Tibial artery (tissue), 4 donors: ENCODE measurements at regions not wholly inside any gene's neighbourhood (a gene's known extent, or its start where the extent isn't known, plus 50 kb on each side); places are given as distances from the start of the nearest gene placed in this dataset.

ENCODE experiments used
- DNase-seq, 2 donors: peaks; one replicate each; pipeline ENCODE4 v3.0.0-alpha.2; 2019
- H3K27ac ChIP-seq, 2 donors: fragments of 200-600 bp; sonication (generic) in 1 of 2; 1 replicate in 1 of 2; 2 replicates in 1 of 2; pipeline ENCODE4 v1.5.1; 2018 to 2019; ENCODE audit warnings: mild to moderate bottlenecking in 1 of 2
- H3K27me3 ChIP-seq, 2 donors: fragments of 200-600 bp; sonication (generic) in 1 of 2; one replicate each; pipeline versions ENCODE4 v1.5.1 to v1.6.0; 2016 to 2019
- H3K36me3 ChIP-seq, 3 donors: fragments of 200-600 bp; sonication (generic) in 2 of 3; one replicate each; pipeline ENCODE4 v1.5.1; 2016 to 2019; ENCODE audit warnings: mild to moderate bottlenecking in 2 of 3
- H3K4me1 ChIP-seq, 4 donors: fragments of 200-600 bp; sonication (generic) in 2 of 4; 1 replicate in 3 of 4; 2 replicates in 1 of 4; pipeline ENCODE4 v1.5.1; 2016 to 2019
- H3K4me3 ChIP-seq, 2 donors: fragments of 200-600 bp; sonication (generic) in 1 of 2; 1 replicate in 1 of 2; 2 replicates in 1 of 2; pipeline ENCODE4 v1.5.1; 2018 to 2019; ENCODE audit warnings: mild to moderate bottlenecking in 2 of 2
- H3K9me3 ChIP-seq, 3 donors: fragments of 200-600 bp; sonication (generic) in 1 of 3; one replicate each; pipeline ENCODE4 v1.5.1; 2016 to 2019
- CTCF ChIP-seq, 2 experiments: fragments of 200-600 bp in 1 of 2; fragments of 450-650 bp in 1 of 2; IDR thresholded peaks; one replicate each; pipeline ENCODE4 v1.5.1; 2017 to 2019; ENCODE audit warnings: antibody characterized with exemption in 2 of 2, mild to moderate bottlenecking in 1 of 2, moderate library complexity in 1 of 2
- intact Hi-C: fragments of 100-400 bp; cut with DNase I; formaldehyde crosslinking; loops from one replicate; pipeline ENCODE4 v1.15.0; 2023; ENCODE audit warnings: low total_unique reads

DNA sequence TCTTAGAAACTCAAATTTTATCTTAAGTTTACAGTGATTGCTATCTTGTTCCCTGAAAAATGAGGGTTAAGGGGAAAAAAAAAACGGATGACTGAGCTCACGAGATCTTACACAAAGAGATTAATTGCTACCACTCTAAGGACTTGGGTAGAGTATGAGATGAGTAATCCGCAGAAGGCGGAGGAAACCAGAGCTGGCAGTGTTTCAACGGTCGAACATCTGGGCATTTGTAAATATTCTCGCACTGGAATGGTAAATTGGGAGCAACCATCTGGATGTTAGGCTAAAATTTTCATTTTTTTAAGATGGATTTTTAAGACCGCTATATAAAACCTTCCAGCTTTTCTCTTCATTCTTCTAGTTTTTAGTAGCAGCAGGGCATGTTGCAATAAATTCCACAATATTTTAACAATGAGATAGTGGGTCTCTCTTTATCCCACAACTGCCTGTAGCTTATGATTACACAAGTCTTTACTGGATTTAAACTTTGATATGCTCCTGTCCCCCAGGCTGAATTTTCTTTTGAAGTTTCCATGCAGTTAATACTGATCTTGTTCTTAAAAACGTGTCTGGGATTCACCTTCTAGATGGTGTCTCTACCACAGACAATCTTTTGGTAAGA lies 1324.1 kb downstream of the AACS start:
- H3K9me3 ChIP-seq = no peaks in the 10 kb centered on the region
- H3K4me3 ChIP-seq = no peak overlapping the region
- H3K27me3 ChIP-seq = no peaks in the 10 kb centered on the region
- no peaks in the 10 kb centered on the region for H3K4me1 ChIP-seq
- intact Hi-C loops = no loop called here
- no peak overlapping the region for H3K27ac ChIP-seq
- DNase-seq = no peak
- TF ChIP-seq CTCF (IDR thresholded peaks at IDR 0.05) = no peak
- H3K36me3 ChIP-seq = no peaks in the 10 kb centered on the region

DNA sequence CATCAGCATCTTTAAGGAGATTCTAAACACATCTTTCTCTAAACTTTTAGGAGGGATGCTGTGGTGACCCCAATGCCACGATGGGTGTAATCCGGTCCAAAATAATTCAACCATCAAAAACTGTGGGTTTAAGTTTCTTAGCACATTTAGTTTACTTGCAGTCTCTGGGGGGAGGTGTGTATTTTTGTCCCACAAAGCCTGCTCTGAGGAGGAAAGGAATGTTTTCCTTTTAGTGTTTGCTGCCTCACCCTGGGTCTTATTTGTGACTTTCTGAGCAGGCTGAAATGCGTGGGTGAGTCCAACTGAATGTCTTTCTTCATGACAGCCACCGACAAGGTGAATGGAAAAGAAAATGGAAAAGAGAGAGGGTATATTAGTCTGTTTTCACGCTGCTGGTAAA lies 1324.7 kb downstream of the AACS start:
- Histone ChIP-seq H3K4me1 (no peaks in the 10 kb centered on the region), H3K27ac (no peak overlapping the region)

GRCh38 chr12:126390969-126391566 lies 1325.8 kb downstream of the AACS start:
- Histone ChIP-seq H3K9me3 (no peaks in the 10 kb centered on the region), H3K36me3 (no peaks in the 10 kb centered on the region), H3K27me3 (no peaks in the 10 kb centered on the region), H3K27ac (no peak overlapping the region), H3K4me3 (no peak overlapping the region), H3K4me1 (no peaks in the 10 kb centered on the region)
- DNase-seq = no peak
- intact Hi-C loops = no loop called here
- TF ChIP-seq CTCF (IDR thresholded peaks at IDR 0.05) = no peak

More for the DNA sequence above, 1324.7 kb downstream of the AACS start:
- DNase-seq = no peak
- intact Hi-C loops = no loop called here
- Histone ChIP-seq H3K36me3 (no peaks in the 10 kb centered on the region), H3K27me3 (no peaks in the 10 kb centered on the region), H3K9me3 (no peaks in the 10 kb centered on the region), H3K4me3 (no peak overlapping the region)
- TF ChIP-seq CTCF (IDR thresholded peaks at IDR 0.05) = no peak

DNA sequence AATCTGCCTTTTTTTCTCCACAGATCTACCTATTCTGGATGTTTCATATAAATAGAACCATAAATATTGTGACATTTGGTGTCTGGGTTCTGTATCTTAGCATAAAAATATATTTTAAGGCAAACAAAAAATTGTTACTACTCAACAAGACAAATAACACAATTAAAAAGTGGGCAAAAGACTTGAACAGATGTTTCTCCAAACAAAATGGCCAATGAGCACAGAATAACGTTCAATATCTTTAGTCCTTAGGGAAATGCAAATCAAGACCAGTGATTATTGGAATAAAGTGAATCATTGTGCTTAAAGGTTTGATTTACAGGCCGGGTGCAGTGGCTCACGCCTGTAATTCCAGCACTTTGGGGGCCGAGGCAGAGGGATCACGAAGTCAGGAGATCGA lies 1331.3 kb downstream of the AACS start:
- no peaks in the 10 kb centered on the region for H3K4me1 ChIP-seq
- no peaks in the 10 kb centered on the region for H3K27me3 ChIP-seq
- H3K9me3 ChIP-seq = peaks cover 0 to 11% (median 0%) of the 10 kb centered on the region in 3 donors
- DNase-seq = no peak
- no peak for TF ChIP-seq CTCF (IDR thresholded peaks at IDR 0.05)
- no peaks in the 10 kb centered on the region for H3K36me3 ChIP-seq
- H3K27ac ChIP-seq = no peak overlapping the region
- H3K4me3 ChIP-seq = no peak overlapping the region
- intact Hi-C loops = loop anchor here (5.0 kb wide), 1 partner anchor 996 kb away; no protein-coding TSS in a partner anchor

GRCh38 chr12:126397071-126397581 lies 1331.9 kb downstream of the AACS start:
- no peak overlapping the region for H3K4me3 ChIP-seq
- H3K36me3 ChIP-seq = no peaks in the 10 kb centered on the region
- no peak overlapping the region for H3K27ac ChIP-seq
- DNase-seq = no peak
- intact Hi-C loops = loop anchor here (5.0 kb wide), 1 partner anchor 995 kb away; no protein-coding TSS in a partner anchor
- peaks cover 0 to 11% (median 0%) of the 10 kb centered on the region in 3 donors for H3K9me3 ChIP-seq
- no peak for TF ChIP-seq CTCF (IDR thresholded peaks at IDR 0.05)
- no peaks in the 10 kb centered on the region for H3K27me3 ChIP-seq
- H3K4me1 ChIP-seq = no peaks in the 10 kb centered on the region
